Skeletal muscle satellite cell (primary cell): ENCODE measurements at regions not wholly inside any gene's neighbourhood (a gene's known extent, or its start where the extent isn't known, plus 50 kb on each side); places are given as distances from the start of the nearest gene placed in this dataset.

Experiments
- H3K27me3 ChIP-seq: 2 replicates; pipeline ENCODE4 v1.7.0; 2013; ENCODE audit warnings: low read length; ENCODE audit not compliant: control insufficient read depth, insufficient read depth
- H3K36me3 ChIP-seq: 2 replicates; pipeline ENCODE4 v1.7.0; 2013; ENCODE audit warnings: mild to moderate bottlenecking, control low read depth, low read length; ENCODE audit not compliant: insufficient read depth
- H3K4me1 ChIP-seq: 2 replicates; pipeline ENCODE4 v1.7.0; 2013; ENCODE audit warnings: low read length; ENCODE audit not compliant: control insufficient read depth, insufficient read depth
- H3K4me2 ChIP-seq: 2 replicates; pipeline ENCODE4 v1.7.0; 2013; ENCODE audit warnings: mild to moderate bottlenecking, low read length
- H3K4me3 ChIP-seq: 2 replicates; pipeline ENCODE4 v1.7.0; 2013; ENCODE audit warnings: low read length
- H3K9ac ChIP-seq: 2 replicates; pipeline ENCODE4 v1.7.0; 2013; ENCODE audit warnings: mild to moderate bottlenecking, low read depth, low read length, moderate library complexity
- H3K9me3 ChIP-seq: replicated peaks from 2 replicates; pipeline ENCODE4 v1.7.0; 2013; ENCODE audit warnings: mild to moderate bottlenecking, control low read depth, low read length

DNA sequence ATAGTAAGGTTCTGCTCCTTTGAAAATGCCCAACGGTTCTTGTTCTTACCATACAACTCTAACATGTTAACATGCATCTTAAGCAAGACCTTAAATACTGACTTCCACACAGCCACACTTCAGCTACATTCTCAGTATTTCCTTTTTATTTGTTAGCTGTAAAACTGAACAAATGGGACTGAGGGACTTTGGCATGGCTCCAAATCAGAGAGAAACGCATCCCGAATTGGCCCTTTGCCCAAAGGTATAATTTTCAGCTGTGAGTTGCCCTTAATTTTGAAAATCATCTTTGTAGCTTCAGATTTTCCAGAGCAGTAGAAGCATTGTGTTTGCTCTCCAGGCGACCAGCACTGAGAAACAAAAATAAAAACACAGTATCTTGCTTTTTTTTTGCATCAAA lies 56.4 kb downstream of the NEUROD6 start:
- no peak overlapping the region for H3K9ac ChIP-seq
- H3K27me3 ChIP-seq, result no peaks in the 10 kb centered on the region
- H3K4me2 ChIP-seq, result no peak overlapping the region
- H3K4me3 ChIP-seq, result no peak overlapping the region
- no peaks in the 10 kb centered on the region for H3K4me1 ChIP-seq
- H3K36me3 ChIP-seq, result no peaks in the 10 kb centered on the region
- H3K9me3 ChIP-seq, result no peaks in the 10 kb centered on the region

DNA sequence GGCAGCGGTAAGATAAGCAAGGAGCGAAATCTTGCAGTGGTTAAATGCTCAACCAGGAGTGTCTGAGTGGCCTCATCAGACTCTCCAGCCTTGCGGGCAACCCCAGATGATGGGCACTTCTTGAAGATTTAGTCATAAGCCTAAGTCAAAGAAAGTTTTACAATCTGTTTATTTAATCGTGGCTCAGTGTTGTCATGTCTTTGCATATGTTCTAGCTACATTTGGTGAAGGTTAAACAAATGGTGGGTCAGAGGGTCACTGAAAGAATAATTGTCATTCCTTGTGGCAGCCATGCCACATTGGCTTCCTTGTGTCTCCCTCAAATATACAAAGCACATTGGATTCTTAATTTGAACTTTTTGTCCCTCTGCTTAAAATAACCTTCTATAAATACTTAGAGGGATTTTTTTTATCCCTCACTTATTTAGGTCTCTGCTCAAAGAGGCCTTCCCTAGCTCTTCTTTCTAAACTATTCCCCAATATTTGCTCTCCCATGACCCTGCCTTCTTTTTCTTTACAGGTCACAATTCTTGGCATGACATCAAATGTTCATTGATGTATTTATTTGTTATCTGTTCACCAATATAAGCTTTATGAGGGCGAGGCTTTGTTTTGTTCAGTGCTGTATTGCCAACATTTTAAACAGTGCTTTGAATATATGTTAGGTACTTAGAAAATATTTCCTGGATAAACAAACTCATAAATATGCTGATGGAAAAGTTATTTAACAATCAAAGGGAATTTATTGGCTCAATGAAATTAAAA lies 68.7 kb downstream of the NEUROD6 start:
- no peak overlapping the region for H3K4me3 ChIP-seq

DNA sequence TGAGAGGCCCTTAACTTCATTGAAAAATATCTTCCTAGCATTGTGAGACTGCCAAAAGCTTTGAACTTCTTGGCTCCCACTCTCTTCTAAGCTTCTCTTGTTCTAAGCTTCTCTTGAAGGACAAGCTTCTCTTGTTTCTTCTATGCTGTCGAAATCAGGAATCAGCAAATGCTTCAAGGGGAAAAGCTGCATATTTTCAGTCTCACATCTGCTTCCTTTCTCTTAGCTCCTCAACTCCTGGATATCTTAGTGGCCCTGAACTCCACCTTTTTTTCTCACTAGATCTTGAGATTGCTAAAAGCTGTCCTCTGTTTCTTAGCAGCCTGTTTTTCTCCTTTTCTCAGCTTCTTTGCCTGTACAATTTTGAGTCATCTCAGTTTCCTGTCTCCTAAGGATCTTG lies 73.0 kb downstream of the NEUROD6 start:
- Histone ChIP-seq H3K4me2 (no peak overlapping the region), H3K4me1 (no peaks in the 10 kb centered on the region), H3K4me3 (no peak overlapping the region), H3K27me3 (no peaks in the 10 kb centered on the region), H3K9ac (no peak overlapping the region), H3K9me3 (no peaks in the 10 kb centered on the region), H3K36me3 (no peaks in the 10 kb centered on the region)

More for the DNA sequence above, 68.7 kb downstream of the NEUROD6 start:
- Histone ChIP-seq H3K27me3 (no peaks in the 10 kb centered on the region), H3K4me2 (no peak overlapping the region), H3K4me1 (no peaks in the 10 kb centered on the region), H3K9me3 (no peaks in the 10 kb centered on the region), H3K36me3 (no peaks in the 10 kb centered on the region), H3K9ac (no peak overlapping the region)

DNA sequence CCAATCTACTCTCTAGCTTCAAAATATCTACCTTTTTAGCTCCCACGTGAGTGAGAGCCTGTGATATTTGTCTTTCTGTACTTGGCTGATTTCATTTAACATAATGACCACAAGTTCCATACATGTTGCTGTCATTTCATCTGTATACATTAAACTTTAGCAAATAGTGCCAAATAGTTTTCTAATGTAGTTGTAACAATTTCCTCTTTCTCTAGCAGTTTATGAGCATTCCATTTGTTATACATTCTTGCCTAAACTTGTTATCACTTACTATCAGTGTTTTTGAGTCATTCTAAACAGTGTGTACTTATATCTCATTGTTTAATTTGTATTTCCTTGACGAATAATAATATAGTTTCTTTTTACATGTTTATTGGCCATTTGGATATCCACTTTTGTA lies 77.2 kb downstream of the NEUROD6 start:
- H3K4me1 ChIP-seq, result no peaks in the 10 kb centered on the region
- H3K9ac ChIP-seq, result no peak overlapping the region
- H3K36me3 ChIP-seq, result no peaks in the 10 kb centered on the region
- no peak overlapping the region for H3K4me3 ChIP-seq
- H3K9me3 ChIP-seq, result no peaks in the 10 kb centered on the region
- H3K27me3 ChIP-seq, result no peaks in the 10 kb centered on the region
- no peak overlapping the region for H3K4me2 ChIP-seq

DNA sequence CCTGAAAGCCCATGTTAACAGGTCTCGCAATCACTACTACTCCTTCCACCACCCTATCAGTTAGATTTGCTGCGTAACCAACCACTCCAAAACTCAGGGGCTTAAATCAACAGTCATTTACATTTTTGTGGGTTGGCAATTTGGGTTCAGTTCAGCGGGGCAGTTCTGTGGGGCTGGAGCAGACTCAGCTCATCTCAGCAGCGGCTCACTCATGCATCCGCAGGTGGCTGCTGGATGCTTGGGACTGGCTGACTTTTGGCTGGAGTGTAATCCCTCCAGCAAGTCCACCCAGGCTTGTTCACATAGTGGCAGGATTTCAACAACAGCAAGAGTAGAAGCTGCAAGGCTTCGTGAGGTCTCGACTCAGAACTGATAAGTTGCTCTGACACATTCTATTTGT lies 79.2 kb downstream of the NEUROD6 start:
- Histone ChIP-seq H3K9ac (no peak overlapping the region), H3K9me3 (no peaks in the 10 kb centered on the region), H3K36me3 (no peaks in the 10 kb centered on the region), H3K4me1 (no peaks in the 10 kb centered on the region), H3K27me3 (no peaks in the 10 kb centered on the region), H3K4me2 (no peak overlapping the region), H3K4me3 (no peak overlapping the region)

DNA sequence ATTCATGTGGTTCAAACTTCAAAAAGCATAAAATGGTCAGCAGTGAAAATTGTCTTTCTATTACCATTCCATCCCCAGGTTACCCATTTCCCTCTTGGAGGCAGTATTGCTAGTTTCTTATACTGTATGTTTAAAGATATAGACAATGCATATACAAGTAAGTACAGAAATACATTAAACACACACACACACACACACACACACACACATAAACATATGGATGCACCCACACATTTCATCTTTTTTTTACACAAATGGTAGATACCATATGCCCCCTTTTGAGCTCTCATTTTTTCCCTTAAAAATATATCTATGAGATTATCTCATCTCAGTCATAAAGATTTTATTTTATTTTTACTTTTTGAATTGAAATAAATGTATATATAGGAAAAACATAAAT lies 79.7 kb downstream of the NEUROD6 start:
- Histone ChIP-seq H3K36me3 (no peaks in the 10 kb centered on the region), H3K27me3 (no peaks in the 10 kb centered on the region), H3K9ac (no peak overlapping the region), H3K9me3 (no peaks in the 10 kb centered on the region), H3K4me1 (no peaks in the 10 kb centered on the region), H3K4me3 (no peak overlapping the region), H3K4me2 (no peak overlapping the region)

DNA sequence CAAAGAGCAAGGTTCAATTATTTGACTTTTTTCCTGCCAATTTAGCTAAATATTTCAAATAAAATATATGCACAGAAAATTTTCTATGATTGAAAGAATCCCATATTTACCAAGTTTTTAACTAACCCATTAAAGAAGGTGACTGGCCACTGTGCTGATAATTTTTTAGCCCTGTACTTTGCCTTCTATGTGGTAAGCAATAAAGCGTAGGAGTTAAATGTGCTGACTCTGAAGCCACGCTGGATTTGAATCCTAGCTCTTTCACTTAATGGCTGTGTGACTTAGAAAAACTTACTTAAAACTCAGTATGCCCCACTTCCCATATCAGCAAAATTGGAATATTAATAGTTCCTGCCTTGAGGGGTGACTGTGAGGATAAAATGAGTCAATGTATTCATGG lies 82.1 kb downstream of the NEUROD6 start:
- Histone ChIP-seq H3K4me2 (no peak overlapping the region), H3K36me3 (no peaks in the 10 kb centered on the region), H3K4me1 (no peaks in the 10 kb centered on the region), H3K27me3 (no peaks in the 10 kb centered on the region), H3K9me3 (no peaks in the 10 kb centered on the region), H3K9ac (no peak overlapping the region), H3K4me3 (no peak overlapping the region)

DNA sequence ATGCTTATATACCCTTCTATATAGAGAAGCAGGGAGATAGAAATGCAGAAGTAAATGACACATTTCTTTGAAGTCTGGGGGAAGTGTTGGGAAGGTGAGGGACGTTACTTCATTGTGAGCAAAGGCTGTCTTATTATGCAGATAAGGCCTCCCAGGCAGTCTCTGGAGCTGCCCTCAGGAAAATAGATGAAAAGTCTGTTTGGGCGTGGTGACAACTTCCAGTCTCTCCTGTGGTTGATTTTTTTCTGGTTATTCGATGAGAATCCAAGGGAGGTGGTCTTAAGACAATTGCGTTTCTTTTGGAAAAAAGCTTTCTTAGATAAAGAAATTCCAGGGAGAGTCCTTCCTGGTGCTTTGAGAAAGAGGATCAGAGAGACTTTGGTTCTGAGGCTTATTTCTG lies 84.0 kb downstream of the NEUROD6 start:
- H3K9ac ChIP-seq, result no peak overlapping the region
- no peaks in the 10 kb centered on the region for H3K36me3 ChIP-seq
- H3K4me3 ChIP-seq, result no peak overlapping the region

DNA sequence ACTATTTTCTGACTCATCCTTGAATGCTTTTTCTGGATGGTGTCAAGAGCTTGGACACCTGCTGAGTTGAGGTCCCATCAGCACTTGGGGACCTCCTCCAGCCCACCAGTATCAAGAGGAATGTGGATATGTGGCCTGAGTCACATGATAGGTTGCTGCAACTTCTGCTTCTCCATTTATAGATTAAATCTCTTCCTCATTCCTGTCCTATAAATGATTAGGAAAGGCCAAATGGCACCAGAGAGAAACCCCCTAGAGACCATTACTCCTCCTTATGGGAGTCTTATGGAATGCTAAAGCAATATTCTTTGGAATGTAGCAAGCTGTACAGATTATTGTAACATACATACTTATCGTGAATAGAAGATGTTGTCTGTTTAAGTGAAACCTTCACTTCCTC lies 85.6 kb downstream of the NEUROD6 start:
- Histone ChIP-seq H3K9ac (no peak overlapping the region), H3K9me3 (no peaks in the 10 kb centered on the region), H3K27me3 (no peaks in the 10 kb centered on the region), H3K4me3 (no peak overlapping the region), H3K4me1 (no peaks in the 10 kb centered on the region), H3K4me2 (no peak overlapping the region), H3K36me3 (no peaks in the 10 kb centered on the region)

More for the DNA sequence above, 84.0 kb downstream of the NEUROD6 start:
- no peaks in the 10 kb centered on the region for H3K4me1 ChIP-seq
- no peak overlapping the region for H3K4me2 ChIP-seq
- H3K27me3 ChIP-seq, result no peaks in the 10 kb centered on the region
- no peaks in the 10 kb centered on the region for H3K9me3 ChIP-seq

DNA sequence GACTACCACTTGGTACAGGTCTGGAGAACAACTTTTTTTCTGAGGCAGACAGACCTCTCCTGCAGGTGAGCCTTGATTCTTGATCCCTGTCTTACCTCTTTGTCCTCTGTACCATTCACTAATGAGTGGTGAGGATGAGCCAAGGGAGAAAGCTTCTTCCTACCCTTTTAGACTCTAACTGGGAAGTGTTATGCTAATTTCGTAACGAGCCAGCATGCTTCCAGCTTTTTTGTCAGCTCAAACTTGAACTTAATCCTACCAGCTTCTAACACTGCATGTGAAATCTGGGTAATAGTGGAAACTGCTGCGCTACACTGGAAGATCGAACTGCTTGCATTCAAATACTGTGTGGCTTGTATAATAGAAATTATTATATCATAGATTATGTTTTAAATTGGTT lies 87.0 kb downstream of the NEUROD6 start:
- Histone ChIP-seq H3K4me3 (no peak overlapping the region), H3K27me3 (no peaks in the 10 kb centered on the region), H3K9ac (no peak overlapping the region), H3K9me3 (no peaks in the 10 kb centered on the region), H3K36me3 (no peaks in the 10 kb centered on the region), H3K4me2 (no peak overlapping the region), H3K4me1 (no peaks in the 10 kb centered on the region)

DNA sequence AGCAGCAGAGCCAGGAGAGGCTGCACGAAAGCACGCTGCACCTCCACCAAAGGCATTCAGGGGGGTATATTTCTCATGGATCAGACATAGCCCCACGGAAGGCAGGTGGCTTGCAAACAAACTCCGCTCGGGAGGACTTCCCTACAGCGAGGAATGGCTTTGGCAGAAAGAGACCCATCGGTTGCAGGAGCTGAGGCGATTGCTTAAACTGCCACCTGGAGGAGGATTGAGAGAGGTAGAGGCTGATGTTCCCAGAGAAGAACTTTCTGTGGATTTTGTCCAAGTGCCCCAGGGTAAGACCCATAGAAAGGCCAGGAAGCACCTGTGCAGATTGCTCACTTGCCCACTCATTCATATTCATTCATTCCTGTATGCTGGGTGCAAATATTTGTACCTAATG lies 89.1 kb downstream of the NEUROD6 start:
- Histone ChIP-seq H3K4me2 (no peak overlapping the region), H3K4me3 (no peak overlapping the region), H3K27me3 (no peaks in the 10 kb centered on the region), H3K9me3 (no peaks in the 10 kb centered on the region), H3K4me1 (no peaks in the 10 kb centered on the region), H3K36me3 (no peaks in the 10 kb centered on the region), H3K9ac (no peak overlapping the region)

DNA sequence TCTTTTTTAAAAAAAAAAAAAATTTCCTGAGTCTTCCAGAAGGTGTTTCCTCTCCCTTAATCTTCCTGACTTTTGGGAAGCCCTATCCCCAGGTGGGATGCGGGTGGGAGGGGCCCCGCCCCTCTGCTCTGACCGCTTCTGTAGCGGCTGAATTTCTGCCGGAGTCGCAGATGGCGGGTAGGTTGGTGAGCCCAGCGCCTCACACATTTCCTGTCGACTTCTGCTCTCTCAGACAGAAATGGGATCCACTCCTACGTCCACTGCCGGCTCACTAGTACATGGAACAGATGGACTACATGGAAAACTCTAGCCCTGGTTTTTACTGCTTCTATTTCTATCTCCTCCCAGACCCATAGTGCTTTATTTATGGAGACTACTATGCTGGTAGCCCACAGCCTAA lies 90.9 kb downstream of the NEUROD6 start:
- H3K4me3 ChIP-seq, result no peak overlapping the region
- no peak overlapping the region for H3K9ac ChIP-seq
- H3K4me2 ChIP-seq, result no peak overlapping the region
- no peaks in the 10 kb centered on the region for H3K36me3 ChIP-seq
- H3K27me3 ChIP-seq, result no peaks in the 10 kb centered on the region
- H3K9me3 ChIP-seq, result no peaks in the 10 kb centered on the region
- no peaks in the 10 kb centered on the region for H3K4me1 ChIP-seq
